Fibroblast of skin of back (primary cell): ENCODE measurements at regions not wholly inside any gene's neighbourhood (a gene's known extent, or its start where the extent isn't known, plus 50 kb on each side); places are given as distances from the start of the nearest gene placed in this dataset.

Experiments used
- DNase-seq: peaks from one replicate; pipeline ENCODE4 v3.0.0-alpha.2; 2013

DNA sequence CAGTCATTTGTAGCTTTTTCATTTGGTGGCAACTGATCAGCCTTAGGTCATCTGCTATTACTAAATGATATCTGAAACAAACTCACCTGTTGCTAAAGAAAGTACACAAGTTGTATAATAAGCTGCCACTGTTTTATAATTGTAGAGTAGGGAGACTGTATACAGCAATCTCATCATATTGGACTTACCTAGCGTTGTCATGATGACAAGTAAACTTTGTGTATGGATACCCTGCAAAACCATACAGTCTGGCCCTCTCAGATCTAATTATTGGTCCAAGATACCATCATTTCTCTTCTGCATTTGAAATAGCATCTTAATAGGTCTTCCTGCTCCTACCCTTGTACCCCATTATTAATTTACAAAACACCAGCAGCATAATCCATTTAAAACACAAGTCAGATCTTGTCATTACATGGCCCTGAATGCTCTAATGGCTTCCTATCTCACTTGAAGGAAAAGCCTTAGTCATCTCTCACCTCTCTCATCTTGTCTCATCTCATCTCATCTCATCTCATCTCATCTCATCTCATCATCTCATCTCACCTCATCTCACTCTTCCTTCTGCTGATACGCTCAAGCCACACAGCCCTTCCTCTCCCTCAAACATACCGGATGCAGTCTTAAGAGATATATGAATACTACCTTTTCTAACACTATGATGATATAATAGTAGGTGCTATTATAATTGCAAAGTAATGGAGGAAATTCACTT lies 540.6 kb downstream of the MDFIC start:
- no peak for DNase-seq

DNA sequence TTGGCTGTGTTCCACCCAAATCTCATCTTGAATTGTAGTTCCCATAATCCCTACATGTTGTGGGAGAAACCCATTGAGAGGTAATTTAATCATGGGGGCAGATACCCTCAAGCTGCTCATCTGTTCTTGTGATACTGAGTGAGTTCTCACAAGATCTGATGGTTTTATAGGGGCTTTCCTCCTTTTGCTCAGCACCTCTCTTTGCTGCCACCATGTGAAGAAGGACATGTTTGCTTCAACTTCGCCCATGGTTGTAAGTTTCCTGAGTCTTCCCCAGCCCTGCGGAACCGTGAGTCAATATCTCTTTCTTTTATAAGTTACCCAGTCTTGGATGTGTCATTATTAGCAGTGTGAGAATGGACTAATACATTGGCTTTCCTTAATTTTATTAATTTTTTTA lies 527.8 kb downstream of the MDFIC start:
- peak; percentile 1 for DNase-seq

DNA sequence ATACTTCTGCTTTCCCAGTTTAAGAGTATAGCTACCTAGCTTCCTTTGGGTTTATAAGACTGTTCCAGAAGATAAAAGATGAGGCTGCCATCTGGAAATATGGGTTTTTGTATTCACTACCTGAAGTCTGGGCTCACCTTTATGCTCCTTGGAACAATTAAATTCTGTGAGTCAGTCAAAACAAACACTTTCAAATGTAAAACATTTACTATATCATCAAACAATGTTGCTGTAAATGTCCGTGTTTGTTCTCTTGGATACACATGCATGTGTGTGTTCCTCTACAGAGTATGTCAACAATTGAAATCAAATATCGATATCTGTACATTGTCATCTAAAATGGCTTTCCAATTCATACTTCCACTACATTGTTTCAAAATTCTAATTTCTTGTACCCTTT lies 525.6 kb downstream of the MDFIC start:
- DNase-seq = no peak

DNA sequence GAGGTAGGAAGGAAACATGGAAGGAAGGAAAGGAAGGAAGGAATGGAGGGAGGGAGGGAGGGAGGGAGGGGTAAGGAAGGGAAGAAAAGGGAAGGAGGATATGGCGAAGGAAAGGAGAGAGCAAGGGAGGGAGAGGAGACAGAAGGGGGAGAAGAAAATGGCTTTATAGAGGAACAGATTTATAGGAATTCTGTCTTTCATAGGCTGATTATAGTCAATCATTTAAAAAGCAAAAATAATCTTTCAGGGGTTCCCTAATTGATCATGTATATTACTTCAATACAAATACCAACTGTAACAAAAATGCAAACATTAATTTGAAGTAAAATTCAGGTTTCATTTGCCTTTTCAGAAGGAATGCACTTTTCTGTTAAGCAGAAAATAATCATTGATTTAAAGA lies 519.1 kb downstream of the MDFIC start:
- no peak for DNase-seq

DNA sequence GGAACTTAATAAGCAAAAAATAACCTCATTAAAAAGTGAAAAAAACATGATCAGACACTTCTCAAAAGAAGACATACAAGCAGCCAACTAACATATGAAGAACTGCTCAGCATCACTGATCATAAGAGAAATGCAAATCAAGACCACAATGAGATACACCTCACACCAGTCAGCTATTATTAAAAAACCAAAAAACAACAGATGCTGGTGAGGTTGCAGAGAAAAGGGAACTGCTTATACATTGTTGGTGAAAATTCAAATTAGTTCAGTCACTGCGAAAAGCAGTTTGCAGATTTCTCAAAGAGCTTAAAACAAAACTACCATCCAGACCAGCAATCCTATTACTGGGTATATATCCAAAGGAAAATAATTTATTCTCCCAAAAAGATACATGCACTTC lies 513.3 kb downstream of the MDFIC start:
- DNase-seq = no peak

DNA sequence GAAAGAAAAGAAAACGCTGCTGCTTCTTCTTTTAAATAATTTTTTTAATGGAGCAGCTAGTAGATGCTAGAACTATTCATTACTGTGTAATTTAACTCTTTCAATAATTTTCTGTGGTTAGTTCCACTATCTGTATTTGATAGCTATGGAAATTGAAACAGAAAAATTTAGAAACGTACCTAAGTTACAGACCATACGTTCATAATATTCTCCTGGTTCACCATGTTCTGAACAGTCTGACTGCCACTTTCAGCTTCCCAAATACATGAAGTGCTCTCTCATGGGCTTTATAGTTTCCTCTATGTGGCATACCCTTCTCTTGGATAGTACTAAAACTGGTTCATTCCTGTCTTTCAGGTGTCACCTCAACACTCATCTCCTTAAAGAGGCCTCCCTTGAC lies 508.0 kb downstream of the MDFIC start:
- DNase-seq = no peak

DNA sequence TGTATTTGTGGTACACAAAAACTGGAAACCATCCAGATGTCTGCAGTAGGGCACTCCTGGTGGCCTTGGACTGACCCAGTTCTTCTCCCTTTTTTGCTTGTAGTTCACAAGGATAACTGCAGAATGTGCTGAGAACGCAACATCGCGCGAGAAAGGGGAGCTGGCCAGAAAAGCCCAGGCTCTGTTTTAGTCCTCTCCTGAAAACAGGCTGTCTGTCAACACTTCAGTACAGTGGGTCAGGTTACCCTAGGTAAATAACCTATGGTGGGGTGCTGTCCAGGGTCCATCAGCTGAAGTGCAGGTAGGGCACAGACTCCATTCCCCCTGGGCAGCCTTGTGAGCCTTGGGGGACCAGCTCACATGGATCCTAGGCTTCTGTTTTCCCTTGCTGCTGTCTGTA lies 495.8 kb downstream of the MDFIC start:
- no peak for DNase-seq

DNA sequence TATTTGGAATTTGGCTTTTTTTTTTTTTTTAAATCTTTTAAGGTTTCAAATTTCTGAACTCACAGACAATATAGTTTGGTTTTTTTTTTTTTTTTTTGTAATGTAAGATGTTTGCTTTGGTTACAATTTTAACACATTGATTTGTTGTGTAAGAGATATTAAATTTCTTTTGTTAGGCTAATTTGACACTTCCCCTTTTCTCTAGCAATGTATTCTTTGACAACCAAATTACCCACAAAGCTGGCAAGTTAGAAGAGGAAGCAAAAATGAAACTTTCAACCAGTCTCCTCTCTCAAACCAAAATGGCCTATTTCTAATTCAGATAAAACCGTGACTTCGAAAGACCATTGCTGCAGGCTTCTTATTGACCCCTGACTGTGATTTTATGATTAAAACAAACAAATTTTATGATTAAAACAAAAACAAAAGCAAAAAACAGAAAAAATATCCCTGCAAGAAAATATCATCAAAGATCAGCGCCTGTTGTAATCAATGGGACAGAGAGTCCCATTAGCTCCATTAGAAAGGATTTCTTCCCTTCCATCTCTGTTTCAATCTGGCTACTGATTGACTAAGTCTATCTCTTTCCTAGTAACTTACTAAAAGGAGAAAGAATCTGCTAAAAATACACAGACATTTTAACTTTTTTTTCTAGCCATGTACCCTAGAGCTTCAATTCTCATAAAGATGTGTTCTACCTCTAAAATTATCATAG lies 489.2 kb downstream of the MDFIC start:
- DNase-seq = no peak

DNA sequence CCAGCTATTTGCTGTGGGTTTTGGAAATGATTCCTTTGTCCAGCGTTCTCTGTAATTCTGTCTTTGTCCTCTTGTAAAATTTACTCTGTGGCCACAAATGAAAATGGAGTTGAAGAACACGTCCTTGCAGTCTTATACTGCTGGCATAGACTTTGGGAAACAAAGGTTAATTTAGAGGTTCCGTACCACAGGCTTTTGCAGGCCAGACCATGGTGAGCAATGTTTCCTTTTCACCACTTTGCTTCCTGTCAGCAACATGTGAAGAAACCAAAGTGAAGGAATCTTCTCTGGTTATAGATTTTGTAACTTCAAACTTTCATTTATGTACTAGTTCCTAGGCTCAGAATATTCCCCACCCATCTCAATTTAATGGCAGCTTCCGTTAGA lies 488.5 kb downstream of the MDFIC start:
- DNase-seq = no peak

DNA sequence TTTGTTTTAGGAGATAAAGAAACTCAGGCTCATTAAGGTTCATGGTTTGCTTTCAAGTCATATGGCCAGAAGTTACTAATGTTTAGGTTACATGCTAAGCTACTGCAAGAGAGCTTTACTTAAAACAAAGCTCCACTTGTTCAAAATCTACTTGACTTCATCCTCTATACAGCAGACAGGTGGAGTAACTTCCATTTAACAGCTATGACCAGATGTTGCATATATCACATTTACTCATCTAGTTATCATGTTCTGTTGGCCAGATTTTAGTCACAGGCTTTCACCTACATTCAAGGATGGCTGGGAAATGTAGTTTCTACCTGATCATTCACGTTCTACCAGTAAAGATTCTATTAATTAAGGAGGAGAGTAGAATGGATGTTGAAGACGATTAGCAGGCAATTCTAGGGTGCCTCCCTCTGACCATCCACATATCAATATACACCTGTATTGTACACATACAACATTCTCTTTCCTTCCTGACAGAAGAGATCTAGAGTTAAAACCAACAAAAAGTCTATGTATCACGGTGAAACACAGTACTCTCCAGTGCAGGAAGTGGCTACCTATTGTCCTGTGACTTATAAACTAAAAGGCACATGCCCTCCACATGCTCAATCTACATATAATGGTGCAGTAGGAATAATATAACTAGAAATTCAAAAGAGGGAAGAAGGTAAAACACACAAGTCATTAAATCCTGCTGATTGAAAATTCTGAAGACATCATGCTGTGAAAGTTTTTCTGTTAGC lies 488.0 kb downstream of the MDFIC start:
- no peak for DNase-seq

DNA sequence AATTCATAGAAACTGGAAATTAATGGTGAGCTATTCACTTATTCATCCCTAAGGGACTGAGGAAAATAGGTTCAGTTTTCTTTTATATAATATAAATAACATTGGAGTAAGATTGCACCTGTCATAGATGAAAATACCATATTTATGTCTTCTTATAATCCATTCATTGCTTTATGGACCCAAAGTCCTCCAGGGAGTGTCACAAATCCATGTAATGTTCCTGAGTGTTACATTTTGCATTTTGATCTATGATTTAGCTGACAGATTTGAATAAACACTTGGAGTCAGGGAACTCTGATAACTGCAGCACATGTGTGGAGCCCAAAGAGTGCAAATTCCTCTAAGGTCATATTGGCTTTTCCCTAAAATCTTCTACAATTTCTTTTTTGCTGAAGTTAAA lies 484.3 kb downstream of the MDFIC start:
- no peak for DNase-seq

DNA sequence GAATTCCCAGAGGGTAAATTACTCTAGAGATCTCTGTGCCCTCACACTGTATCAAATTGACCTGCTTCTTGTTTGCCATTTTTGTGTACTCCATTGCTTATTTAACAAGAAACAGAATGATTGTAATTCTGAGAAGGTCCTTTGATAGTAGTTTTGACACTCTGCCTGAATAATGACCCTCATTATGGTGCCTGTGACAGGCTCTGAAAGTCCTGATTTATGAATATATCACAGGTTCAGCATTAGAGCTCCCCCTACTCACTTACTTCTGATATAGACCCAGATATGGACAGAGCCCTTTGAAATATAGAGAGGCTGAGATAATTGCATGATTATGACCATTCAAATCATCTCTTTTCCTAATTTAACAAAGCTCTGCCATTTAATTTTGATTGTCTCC lies 465.2 kb downstream of the MDFIC start:
- DNase-seq = no peak

DNA sequence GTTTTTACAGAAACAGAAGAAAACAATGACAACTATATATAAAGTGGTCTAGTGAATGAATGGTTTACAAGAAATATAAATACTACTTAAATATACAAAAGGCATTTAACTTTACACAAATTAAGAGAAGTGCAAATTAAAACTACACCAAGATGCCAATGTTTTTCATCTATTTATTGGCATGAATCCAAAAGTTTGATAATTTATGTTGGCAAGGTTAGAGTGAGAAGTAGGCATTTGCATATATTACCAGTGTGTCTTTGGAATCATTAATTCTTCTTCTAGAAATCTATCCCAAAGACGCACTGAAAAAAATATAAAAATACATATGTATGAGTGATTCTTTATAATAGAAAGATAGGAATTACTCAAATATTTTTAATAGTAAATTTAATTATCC lies 457.4 kb downstream of the MDFIC start:
- DNase-seq = no peak

DNA sequence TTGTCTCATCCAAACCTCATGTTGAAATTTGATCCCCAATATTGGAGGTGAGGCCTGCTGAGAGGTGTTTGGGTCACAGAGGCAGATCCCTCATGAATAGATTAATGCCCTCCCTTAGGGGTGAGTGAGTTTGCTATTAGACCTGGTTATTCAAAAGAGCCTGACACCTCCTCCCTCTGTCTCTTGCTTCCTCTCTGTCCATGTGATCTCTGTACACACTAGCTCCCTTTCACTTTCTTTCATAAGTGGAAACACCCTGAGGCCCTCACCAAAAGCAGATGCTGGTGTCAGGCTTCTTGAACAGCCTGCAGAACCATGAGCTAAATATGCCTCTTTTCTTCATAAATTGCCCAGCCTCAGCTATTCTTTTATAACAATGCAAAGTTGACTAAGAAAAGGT lies 447.1 kb downstream of the MDFIC start:
- DNase-seq = no peak

DNA sequence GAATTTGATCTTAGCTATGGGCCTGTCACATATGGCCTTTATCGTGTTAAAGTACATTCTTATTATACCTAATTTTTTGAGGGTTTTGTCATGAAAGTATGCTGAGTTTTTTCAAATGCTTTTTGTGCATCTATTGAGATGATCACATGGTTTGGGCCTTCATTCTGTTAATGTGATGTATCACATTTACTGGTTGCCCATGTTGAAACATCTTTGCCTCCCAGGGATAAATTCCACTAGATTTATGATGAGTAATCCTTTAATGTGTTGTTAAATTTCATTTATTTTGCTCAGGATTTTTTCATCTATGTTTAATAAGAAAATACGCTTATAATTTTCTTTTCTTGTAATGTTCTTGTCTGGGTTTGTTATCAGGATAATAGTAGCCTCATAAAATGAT lies 442.0 kb downstream of the MDFIC start:
- peak; percentile 44 for DNase-seq

DNA sequence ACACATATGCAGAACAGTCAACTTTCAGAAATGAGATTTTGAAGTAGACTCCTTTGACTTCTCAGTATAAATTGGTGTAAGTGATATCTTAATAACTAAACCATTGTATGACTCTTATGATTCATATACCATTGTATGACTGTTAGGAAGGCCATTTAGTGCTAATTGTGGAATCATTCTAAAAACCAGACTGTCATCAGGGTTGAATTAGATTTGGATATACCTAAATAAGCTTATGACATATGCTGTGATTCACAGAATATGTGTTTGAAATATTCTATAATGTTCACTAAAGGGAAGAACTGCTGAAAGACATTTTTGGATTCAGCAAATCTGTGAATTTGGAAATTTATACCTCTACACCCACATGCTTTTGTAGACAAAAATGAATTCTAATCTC lies 438.1 kb downstream of the MDFIC start:
- peak; percentile 4 for DNase-seq

DNA sequence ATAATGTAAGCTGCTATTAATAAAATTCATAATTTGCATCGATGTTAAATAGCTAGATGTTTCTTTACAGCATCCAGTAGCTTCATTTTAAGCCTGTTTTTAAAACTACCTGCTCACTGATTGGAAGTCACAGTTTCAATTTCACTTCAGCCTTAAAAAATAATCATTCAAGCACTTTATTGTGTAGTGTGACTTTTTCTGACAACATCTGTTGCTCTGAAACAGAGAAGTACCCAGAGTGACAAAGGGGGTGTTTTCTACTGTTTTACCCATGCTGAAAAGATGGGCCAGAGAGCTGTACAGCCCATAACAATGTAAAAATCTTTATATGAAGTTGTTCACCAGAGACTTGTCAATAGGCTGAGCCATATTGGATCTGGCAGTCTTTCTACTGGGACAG lies 437.2 kb downstream of the MDFIC start:
- DNase-seq = no peak

DNA sequence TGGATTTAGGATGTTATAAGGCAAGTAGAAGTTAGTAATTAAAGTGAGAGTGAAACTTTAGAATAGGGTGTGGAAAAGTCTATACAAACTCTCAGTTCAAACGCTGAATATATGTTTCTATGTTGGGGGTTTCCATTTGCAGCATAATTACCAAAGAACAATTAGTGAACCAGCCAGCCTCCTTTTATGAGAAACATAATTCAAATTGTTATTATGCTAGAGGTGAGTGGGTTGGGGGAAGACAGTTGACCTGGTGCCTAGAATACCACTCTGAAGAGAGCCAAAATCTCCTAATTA lies 435.8 kb downstream of the MDFIC start:
- DNase-seq = no peak

DNA sequence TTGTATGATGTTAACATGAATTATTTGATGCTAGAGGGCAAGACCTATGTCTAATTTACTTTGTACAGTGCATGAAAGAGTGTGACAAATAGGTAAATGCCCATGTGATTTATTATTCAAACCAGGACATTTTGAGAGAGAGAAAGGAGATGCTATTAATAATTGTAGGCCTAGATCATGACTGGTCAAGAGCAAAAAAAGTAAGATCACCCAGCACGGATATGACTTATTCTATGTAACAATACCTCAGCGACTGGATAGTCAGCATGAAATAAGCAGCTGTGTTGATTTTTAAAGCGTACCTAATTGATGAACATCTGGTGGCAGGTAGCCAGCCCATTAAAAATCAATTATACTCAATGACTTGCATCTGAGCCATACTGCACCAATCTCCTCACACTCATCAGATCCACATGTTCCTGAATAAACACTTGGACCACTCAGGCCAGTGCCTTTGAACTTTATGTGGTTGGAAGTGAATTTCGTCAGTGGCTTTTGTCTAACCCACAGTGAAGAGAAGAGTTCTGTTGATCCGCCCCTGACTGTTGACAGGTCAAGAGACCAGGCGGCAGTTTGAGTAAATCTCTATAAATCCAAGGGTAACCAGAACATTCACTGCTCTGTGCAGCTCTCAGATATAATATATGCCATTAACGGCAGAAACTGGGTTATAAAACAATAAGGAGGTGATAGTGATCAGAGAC lies 435.3 kb downstream of the MDFIC start:
- DNase-seq = no peak

DNA sequence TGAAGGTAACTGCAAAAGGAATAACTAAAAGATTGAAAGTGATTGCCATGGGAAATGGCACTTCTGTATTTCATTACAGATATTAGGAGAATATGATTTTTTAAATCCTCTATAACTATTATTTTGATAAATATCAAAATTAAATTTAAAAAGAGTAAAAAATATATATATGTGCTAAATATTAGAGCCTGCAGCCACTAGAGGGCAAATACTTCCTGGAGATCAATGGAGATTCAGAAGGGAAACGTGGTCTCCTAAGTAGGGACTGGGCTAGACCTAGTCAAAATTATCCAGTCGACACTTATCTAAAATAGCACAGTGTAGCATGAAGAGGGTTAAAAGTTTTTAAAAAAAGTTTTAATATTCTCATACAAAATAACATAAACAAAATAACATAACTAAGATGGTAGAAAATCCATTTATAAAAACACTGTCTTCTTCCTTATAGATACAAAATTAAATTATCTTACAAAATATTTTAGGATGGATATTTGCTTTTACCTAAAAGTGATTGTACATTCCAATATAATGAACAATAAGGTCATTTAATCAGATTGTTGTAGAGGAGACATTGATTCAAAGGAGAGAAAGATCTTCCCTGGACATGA lies 434.3 kb downstream of the MDFIC start:
- DNase-seq = peak; percentile 27

DNA sequence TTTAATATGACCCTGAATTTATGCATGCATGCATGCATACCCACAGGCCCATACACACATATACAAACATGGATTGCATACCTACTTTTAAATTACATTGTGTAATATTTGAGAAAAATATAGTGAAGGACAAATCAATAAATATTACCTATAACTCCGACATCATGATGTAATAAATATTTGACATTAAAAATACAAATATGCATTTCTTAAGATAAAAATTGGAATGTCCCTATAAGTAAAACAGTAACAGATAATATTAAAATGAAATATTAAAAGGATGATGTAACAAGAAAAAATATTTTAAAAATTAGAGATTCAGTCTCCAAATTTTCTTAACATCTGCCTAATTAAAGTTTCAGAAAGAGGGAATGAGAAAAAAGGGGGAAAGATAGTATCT lies 433.0 kb downstream of the MDFIC start:
- no peak for DNase-seq

DNA sequence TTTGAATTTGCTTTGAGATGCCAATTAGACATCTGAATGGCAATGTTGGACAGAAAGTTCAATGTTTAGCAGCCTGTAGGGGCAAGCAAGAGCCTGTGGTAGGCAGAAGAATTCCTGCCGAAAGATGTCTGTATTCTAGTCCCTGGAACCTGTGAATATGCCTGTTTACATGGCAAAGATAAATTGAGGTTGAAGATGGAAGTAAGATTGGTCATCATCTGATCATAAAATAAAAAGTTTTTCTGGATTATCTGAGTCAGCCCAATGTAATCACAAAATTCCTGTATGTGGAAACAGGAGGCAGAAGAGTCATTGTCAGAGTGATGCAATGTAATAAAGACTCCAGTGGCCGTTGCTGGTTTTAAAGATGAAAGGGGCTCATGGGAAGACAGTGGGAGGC lies 430.5 kb downstream of the MDFIC start:
- DNase-seq = peak; percentile 77

DNA sequence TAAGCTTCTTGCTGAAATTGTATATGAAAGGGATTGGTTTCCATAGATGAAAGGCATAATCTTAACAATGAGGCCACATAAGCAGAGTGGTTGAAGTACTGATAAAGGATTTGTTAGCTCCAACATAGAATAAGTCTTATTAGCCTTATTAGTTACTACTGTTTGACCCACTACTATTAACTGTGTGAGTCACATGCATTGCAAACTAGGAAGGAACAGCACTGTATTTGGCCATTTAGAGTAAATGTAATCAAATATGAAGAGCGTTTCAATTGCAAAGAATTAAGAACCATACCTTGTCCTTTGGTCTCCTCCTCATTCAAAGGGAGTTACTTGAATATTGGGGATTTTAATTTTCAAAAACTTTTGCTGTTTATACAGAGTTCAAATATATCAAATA lies 428.9 kb downstream of the MDFIC start:
- no peak for DNase-seq
